Breast epithelium (tissue), 3 donors: ENCODE measurements at regions not wholly inside any gene's neighbourhood (a gene's known extent, or its start where the extent isn't known, plus 50 kb on each side); places are given as distances from the start of the nearest gene placed in this dataset.

Experiments
- CTCF ChIP-seq, 3 donors: fragments of 450-650 bp; IDR thresholded peaks; one replicate each; pipeline ENCODE4 v1.5.1; 2016 to 2017; ENCODE audit warnings: antibody characterized with exemption in 3 of 3, mild to moderate bottlenecking in 3 of 3, moderate library complexity in 3 of 3
- POLR2A ChIP-seq: fragments of 450-650 bp; IDR thresholded peaks from one replicate; pipeline ENCODE4 v1.6.1; 2016; ENCODE audit warnings: antibody characterized with exemption, mild to moderate bottlenecking, moderate library complexity
- POLR2AphosphoS5 ChIP-seq, 3 donors: sonication (generic); formaldehyde crosslinking; IDR thresholded peaks; one replicate each; pipeline ENCODE4 v1.6.1; 2017; ENCODE audit warnings: antibody characterized with exemption in 3 of 3

- TF ChIP-seq CTCF (IDR thresholded peaks at IDR 0.05) (no peak), POLR2A (no peak), POLR2AphosphoS5 (IDR thresholded peaks at IDR 0.05) (peak in 1 of 3 donors; percentile 15)
Measured at GRCh38 chr16:54679531-54679930, 251.1 kb upstream of the IRX5 start.
